AG10803 (cell line): ENCODE measurements at regions not wholly inside any gene's neighbourhood (a gene's known extent, or its start where the extent isn't known, plus 50 kb on each side); places are given as distances from the start of the nearest gene placed in this dataset.

Experiments used
- DNase-seq: peaks from one replicate; pipeline ENCODE4 v3.0.0; 2010; ENCODE audit warnings: low read depth
- H3K4me3 ChIP-seq: 2 replicates; pipeline ENCODE4 v1.5.1; 2011; ENCODE audit warnings: mild to moderate bottlenecking, low read length, control low read depth
- TF ChIP-seq, protein P1 (sequence below): conservative IDR thresholded peaks from 2 replicates; pipeline ENCODE4 v1.5.1; 2011; ENCODE audit warnings: mild to moderate bottlenecking, low read length, control low read depth, inconsistent platforms

DNA sequence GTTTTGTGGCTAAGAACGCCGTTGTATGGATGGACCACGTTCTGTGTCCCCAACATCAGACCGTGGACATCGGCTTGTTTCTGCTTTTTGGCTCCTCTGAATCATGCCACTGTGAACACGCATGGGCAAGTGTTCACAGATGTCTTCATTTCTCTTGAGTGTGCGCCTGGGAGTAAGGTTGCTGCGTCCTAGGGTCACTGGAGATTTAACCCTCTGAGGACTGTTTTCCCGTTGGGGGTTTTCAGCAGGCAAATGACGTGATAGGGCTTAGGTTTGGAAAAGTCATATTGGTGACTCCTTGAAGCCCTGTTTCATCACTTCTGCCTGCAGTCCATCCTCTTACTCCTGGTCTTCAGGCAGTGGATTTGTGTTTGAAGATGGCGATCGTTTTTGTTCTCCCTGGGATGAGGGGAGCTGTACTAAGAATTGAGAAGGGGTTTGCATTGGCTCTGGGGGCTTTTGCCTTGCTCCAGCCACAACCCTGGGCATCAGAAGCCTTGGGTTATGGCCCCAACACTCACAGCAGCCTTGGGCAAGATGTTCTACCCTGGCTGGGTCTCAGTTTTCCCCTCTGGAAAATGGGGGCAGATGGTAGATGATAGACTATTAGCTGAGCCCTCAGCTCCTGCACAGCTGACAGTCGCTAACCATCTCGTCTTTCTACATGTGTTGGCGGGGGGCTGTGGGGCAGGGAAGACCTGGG is 67.2 kb upstream of the CIBAR2 start:
- H3K4me3 ChIP-seq, result no peak overlapping the region
- no peak for DNase-seq
- TF ChIP-seq, protein P1, sequence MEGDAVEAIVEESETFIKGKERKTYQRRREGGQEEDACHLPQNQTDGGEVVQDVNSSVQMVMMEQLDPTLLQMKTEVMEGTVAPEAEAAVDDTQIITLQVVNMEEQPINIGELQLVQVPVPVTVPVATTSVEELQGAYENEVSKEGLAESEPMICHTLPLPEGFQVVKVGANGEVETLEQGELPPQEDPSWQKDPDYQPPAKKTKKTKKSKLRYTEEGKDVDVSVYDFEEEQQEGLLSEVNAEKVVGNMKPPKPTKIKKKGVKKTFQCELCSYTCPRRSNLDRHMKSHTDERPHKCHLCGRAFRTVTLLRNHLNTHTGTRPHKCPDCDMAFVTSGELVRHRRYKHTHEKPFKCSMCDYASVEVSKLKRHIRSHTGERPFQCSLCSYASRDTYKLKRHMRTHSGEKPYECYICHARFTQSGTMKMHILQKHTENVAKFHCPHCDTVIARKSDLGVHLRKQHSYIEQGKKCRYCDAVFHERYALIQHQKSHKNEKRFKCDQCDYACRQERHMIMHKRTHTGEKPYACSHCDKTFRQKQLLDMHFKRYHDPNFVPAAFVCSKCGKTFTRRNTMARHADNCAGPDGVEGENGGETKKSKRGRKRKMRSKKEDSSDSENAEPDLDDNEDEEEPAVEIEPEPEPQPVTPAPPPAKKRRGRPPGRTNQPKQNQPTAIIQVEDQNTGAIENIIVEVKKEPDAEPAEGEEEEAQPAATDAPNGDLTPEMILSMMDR, result no peak

DNA sequence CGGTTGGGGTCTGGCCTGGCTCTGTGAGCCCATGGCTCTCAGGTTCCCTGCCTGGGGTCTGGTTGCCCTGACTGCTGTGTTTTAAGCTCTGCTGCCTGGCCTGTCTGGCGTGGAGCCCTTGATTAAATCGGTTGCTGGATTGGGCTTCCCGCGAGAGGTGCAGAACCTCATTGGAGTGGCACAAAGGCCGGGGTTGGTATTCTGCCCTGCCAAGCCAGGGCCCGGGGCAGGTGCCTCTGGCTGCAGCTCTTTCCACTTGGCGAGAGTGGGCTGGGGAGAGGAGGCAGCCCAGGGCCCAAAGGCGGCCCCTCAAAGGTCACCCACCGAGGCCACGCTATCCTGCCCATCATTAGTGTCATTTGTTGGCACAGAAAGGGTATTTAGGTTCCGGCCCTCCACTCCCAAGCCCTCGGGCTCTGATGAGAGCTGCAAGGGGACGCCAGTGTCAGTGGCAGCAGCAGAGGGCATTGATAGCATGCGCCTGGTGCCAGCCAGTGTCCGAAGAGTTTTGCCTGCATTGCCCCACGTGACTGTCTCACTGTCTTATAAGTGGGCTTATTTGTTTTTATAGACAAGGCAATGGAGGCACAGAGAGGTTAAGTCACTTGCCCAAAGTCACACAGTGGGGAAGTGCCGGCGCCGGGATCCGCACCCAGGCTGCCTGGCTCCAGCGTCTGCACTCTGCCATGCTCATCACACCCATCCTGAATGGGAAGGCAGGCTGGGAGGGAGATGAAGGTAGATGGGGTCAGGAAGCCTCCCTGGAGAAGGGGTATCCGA is 68.0 kb upstream of the CIBAR2 start:
- DNase-seq, result no peak
- TF ChIP-seq, protein P1, result no peak
- no peak overlapping the region for H3K4me3 ChIP-seq

DNA sequence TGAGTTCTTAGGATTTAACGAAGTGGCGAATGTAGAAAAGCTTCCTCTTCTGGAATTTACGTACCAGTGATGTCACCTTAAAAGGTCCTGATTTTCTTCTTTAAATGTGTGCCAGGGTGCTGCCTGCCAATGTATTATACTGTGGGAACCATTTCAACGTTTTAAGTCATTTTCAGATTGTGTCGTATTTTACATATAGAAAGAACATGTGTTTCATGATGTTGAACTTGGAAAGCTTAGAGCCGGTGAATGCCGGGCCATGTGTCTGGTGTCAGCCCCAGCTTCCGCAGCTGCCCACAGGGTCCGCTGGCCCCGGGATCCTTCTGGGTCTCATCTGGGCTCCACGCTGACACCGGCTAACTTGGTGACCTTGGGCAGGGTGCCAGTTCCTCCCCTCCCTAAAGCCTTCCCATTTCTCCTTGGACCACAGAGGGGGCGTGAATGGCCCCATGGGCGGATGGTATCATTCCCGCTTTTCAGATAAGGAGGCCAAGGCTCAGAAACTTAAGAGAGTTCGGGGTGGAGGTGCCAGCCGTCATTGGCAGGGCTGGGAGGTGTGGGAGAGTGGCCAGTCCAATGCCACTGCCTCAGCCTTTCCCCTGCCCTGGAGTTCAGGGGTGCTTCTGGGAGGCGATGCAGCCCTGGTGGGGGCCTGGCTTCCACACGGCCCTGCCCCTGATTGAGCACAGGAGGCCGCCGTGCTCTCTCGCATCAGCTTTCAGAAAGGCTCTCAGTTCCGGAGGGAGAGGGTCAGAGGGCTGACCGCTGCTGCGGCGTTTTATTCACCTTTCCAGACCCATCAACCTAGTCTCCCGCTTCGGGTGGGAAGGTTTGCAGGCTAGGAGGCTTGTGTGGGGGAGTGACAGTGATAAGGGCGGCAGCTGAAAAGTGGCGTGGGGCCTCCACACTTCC is 68.8 kb upstream of the CIBAR2 start:
- TF ChIP-seq, protein P1, result no peak
- no peak for DNase-seq
- H3K4me3 ChIP-seq, result no peak overlapping the region

DNA sequence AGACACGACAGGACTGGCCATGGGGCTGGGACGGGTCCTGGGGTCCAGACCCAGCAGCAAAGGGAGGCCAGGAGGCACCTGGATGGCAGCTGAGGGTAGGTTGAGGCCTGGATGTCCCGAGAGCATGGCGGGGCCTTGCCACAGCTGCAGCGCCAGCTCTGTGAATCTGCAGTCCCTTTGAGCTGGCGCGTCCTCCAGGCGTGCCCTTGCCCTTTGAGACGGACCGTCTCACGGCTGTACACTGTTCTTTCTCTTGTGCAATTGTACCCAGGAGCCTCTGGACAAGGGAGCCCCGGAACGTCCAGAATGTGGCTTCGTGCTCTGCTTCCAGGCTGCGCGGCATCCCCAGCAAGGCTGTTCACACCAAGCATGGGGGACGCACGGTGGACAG is 69.5 kb upstream of the CIBAR2 start:
- TF ChIP-seq, protein P1, result no peak
- no peak overlapping the region for H3K4me3 ChIP-seq
- DNase-seq, result no peak

DNA sequence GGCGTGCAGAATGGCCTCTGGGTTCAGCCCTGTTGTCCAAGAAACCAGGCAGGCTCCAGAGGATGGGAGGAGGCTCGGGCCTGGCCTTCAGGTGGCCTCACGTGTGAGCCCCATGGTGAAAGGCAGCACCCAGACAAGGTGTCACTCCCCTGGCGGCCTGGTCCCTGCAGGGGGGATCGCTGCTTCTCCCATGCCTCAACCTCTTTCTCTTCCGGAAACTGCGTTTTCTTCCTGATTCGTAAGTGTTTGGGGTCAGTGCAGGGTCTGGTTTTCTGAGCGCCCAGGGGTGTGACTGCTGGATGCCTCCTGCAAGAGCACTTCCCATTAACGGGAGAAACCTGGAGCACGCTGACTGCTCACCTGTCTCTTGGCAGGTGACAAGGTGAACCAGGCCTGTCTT is 70.0 kb upstream of the CIBAR2 start:
- no peak for DNase-seq
- no peak overlapping the region for H3K4me3 ChIP-seq
- TF ChIP-seq, protein P1, result no peak

DNA sequence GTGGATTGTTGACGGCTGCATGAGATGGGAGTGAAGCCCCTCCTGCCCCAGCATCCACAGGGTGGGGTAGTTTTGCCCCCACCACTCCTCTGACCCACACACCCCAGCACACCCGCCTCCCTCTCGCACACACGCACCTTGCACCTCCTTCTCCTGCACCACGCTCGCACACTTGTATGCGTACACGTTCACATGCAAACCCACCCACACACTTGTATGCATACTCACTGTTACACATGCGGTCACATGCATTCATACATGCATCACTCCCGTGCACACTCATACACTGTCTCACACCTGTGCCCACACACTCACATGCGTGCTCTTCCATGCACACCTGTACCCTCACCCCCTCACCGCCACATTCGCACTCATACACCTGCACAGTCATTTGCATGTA is 70.5 kb upstream of the CIBAR2 start:
- H3K4me3 ChIP-seq, result no peak overlapping the region
- TF ChIP-seq, protein P1, result no peak
- no peak for DNase-seq
